Amniotic epithelial cell (primary cell): ENCODE measurements at regions not wholly inside any gene's neighbourhood (a gene's known extent, or its start where the extent isn't known, plus 50 kb on each side); places are given as distances from the start of the nearest gene placed in this dataset.
"Not testable (repeated sequence)": the region's sequence is repeated elsewhere in the genome, so short reads cannot be mapped to it uniquely, and the experiment has no call there.

Experiments
- DNase-seq: peaks from one replicate; pipeline ENCODE4 v3.0.0-alpha.2; 2010; ENCODE audit warnings: low read depth

DNA sequence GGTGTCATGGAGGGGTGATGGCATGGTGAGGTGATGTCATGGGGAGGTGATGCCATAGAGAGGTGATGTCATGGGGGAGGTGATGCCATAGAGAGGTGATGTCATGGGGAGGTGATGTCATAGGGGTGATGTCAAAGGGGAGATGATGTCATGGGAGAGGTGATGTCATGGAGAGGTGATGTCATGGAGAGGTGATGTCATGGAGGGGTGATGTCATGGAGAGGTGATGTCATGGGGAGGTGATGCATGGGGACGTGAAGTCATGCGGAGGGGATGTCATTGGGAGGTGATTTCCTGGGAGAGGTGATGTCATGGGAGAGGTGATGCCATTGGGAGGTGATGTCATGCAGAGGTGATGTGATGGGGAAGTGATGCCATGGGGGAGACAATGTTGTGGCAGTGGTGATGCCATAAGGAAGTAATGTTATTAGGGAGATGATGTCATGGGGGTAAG lies 92.1 kb upstream of the C1orf174 start:
- peak; percentile 4 for DNase-seq

GRCh38 chr1:3992746-3993145 lies 92.7 kb upstream of the C1orf174 start:
- no peak for DNase-seq

GRCh38 chr1:3993619-3994375 lies 93.7 kb upstream of the C1orf174 start:
- DNase-seq = no peak

GRCh38 chr1:3995141-3995780 lies 95.2 kb upstream of the C1orf174 start:
- DNase-seq = no peak

- no peak for DNase-seq
Observed at GRCh38 chr1:3996846-3997705, 97.0 kb upstream of the C1orf174 start.

GRCh38 chr1:3998086-3998485 lies 98.0 kb upstream of the C1orf174 start:
- DNase-seq = no peak

GRCh38 chr1:3999514-3999913 lies 99.4 kb upstream of the C1orf174 start:
- not testable (repeated sequence) for DNase-seq

DNA sequence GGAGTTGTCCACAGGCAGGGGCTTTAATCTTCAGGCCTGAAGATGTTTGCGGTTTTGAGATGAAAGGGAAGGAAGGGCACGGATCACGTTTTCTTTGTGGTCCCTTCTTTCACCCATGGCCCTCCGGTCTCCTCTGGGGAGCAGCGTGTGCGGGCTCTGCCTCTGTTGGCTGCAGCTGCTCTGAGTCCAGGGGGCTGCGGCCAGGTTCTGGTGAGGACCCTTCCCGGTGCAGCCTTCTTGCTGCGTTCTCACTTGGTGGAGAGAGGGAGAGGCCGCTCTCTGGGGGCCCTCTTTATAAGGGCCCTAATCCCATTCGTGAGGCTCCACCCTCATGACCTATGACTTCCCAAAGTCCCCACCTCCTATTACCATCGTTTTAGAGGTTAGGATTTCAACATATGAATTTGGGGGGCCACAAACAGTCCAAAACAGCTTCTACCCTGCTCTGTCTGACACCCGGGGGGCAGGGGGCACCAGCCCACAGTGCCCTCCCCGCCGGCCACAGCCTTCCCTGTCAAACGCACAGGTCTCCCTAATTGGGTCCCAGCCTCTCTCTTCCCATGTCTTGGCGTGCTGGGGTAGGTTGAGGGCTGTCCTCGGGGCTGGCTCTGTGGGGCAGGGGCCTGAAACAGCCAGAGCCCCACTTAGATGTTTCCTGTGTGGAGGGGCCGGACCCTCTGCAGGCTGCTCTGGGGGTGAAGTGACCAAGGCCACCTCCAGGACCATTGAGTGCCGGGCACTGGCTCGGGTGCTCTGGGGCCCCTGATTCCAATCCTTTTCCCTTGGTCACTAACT lies 100.1 kb upstream of the C1orf174 start:
- no peak for DNase-seq

DNA sequence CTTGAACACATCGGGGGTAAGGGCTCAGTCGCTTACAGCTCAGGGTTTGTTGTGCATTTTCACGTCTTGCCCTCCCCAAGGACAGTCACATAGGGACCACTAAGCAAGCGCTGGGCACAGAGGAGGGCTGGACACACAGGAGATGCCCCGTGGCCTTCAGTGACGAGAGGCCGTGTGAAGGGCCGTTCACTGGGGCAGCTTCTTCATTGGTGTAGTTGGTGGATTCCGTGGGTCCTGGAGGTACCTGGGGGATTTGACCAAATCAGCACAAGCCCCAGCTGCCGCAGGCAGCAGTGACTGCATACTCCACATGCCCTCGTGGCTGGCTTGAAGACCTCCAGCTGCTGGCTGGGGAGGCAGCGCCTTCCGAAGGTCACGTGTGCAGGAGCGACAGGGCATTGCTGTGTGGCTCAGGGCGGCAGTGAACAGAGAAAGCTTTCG lies 100.8 kb upstream of the C1orf174 start:
- no peak for DNase-seq

GRCh38 chr1:4001461-4001860 lies 101.4 kb upstream of the C1orf174 start:
- DNase-seq = no peak

- no peak for DNase-seq
Observed at GRCh38 chr1:4002061-4002521, 102.0 kb upstream of the C1orf174 start.

DNA sequence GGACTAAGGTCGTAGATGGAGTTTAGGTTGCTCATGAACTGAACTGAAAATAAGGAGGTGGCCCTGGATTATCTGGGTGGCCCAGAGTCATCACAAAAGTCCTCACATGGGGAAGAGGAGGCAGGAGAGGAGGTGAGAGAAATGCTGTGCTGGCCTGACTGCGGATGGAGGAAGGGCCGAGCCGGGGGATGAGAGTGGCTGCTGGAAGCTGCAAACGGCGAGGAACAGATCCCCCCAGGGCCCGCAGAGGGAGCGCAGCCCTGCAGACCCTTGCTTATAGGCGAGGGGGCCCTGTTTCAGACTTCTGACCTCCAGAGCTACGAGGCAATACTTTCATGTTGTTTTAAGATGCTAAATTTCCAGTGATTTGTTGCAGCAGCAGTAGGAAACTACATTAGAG lies 102.7 kb upstream of the C1orf174 start:
- no peak for DNase-seq

GRCh38 chr1:4003846-4004505 lies 103.9 kb upstream of the C1orf174 start:
- DNase-seq = no peak

DNA sequence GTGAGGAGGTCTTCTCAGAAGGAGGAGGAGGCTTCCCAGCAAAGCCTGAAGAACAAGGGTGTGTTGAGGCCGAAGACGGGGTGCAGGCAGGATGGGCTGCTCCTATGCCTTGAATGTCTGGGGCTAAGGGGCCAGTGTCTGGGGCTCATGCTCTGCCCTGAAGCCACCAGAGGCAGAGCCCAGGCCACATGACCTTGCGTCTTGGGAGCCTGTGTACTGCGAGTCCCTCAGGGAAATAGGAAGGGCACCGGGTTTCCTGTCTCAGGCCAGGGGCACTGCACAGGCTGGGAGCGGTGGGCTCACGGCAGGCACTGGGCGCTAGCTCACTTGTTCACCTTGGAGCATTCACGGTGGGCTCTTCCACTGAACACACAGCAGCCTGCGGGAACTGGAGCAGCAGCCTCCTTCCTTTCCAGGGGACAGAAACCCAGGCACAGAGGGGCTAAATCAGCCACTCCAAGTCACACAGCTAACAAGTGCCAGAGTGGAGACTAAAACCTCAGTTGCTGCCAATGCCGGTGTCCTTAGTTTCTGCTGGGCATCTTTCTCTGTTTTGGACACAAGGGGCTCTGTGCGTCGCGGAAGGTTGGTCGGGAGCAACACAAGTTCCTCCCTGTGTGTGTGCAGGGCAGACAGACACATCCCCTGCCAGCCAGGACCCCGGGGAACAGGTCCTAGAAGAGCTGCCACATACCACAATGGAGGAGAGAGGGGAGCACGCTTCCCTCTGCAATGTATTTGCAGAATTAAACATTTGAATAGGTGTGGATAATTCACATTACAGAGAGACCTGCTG lies 104.8 kb upstream of the C1orf174 start:
- DNase-seq = no peak

- DNase-seq = no peak
Observed at GRCh38 chr1:4005431-4005830, 105.4 kb upstream of the C1orf174 start.

DNA sequence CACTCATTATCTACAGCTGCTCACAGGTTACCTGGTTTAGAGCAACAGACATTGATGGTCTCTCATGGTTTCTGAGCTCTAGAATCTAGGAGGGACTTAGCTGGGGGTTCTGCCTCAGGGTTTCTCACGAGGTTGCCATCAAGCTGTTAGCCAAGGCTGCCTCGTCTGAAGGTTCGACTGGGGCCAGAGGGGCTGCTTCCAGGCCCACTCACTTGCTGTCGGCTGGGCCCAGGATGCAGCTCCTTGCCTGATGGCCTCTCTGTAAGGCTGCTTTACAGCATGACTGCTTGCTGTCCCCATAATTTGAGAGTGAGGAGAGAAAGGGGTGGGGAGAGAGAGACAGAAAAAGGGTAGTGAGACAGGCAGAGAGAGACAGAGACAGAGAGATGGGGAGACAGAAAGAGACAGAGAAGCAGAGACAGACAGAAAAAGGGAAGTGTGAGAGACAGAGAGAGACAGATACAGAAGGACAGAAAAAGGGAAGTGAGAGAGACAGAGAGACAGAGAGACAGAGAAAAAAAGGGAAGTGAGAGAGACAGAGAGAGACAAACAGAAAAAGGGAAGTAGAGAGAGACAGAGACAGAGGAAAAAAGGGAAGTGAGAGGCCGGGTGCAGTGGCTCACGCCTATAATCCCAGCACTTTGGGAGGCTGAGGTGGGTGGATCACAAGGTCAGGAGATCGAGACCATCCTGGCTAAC lies 106.8 kb upstream of the C1orf174 start:
- DNase-seq = no peak

DNA sequence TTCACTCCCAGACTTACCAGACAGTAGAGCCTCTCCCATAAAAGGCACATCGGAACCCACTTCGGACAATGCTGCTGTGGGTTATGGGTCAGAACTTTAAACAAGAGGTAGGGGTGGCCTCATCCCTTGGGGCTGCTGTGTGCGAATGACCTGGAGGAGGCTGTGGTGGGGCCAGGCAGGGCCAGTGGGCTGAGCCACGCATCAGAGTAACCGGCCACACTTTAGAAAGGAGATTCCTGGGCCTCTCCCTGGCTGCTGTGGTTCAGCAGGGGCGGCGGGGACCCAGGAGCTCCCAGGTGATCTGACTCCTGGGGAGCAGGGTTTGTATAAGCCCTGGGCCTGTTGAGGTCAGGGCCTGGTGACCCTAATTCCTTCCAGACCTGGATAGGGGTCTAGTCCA lies 110.2 kb upstream of the C1orf174 start:
- no peak for DNase-seq

DNA sequence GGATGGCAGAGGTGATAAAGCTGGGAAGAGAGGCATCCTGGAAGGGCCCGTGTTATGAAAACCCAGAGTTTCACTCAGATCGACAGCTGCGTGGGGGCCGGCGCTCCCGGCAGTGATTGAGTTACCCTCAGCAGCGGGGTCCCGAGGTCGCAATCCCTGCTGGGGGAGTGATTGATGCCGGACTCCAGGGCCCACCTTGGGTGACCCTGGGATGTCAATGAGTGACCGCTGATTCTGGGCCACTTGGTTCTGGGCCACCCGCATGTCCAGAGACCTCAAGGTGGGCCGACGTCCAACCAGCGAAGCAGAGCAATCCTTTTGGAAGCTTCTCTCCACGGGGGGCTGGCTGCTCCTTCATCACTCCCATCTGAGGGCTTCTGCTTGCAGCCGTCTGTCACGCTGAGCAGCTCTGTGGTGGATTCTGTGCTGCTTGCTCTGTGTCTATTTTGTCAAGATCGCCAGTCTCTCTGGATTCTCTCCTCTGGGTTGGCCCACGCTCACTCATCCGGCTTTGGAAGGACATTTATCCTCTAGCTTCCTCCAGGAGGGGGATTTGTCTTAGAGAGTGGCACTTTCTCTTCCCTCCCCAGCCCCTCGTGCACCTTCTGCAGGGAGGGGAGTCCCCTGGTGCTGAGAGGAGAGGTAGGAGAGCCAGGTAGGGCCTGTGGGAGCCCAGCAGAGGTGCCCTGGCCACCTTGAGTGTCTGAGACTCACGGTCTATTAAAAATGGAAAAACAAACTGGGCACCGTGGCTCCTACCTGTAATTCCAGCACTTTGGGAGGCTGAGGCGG lies 110.9 kb upstream of the C1orf174 start:
- no peak for DNase-seq
